ENCODE measurements at regions not wholly inside any gene's neighbourhood (a gene's known extent, or its start where the extent isn't known, plus 50 kb on each side); places are given as distances from the start of the nearest gene placed in this dataset.

GRCh38 chr3:127394984-127395662 is 107.3 kb upstream of the PRR20G start:
- Histone ChIP-seq H3K27me3 (ENCODE audit: control insufficient read depth, insufficient read depth, low read length, poor library complexity, severe bottlenecking) (no peaks in the 10 kb centered on the region), H3K9me3 (ENCODE audit: control insufficient read depth, low read length) (peaks cover 15% of the 10 kb centered on the region), H3K27ac (ENCODE audit: low read depth, low read length) (no peak overlapping the region), H3K9ac (ENCODE audit: extremely low read depth, low read length, poor library complexity, severe bottlenecking) (no peak overlapping the region), H3K4me1 (ENCODE audit: control insufficient read depth, insufficient read depth, low read length) (peaks cover 11% of the 10 kb centered on the region), H3K36me3 (ENCODE audit: control insufficient read depth, insufficient read depth, low read length) (no peaks in the 10 kb centered on the region), H3K4me3 (ENCODE audit: low read length) (no peak overlapping the region)
- Mint-ChIP-seq H3K9me3 (peaks cover 11% of the 10 kb centered on the region), H3K27ac (no peak overlapping the region), H3K4me1 (peaks cover 14% of the 10 kb centered on the region), H3K27me3 (ENCODE audit: insufficient read depth) (peaks cover 9% of the 10 kb centered on the region), H3K36me3 (ENCODE audit: low read depth) (no peaks in the 10 kb centered on the region), H3K4me3 (no peak overlapping the region)
- peak; percentile 57 for DNase-seq
- TF ChIP-seq CTCF (conservative IDR thresholded peaks at IDR 0.05), result no peak
- WGBS, 2 experiments (ENCODE audit: insufficient coverage in 1 of 2, insufficient read length in 1 of 2), result 80 to 82% methylated on average over 13 to 15 of the region's 15 CpGs

- DNase-seq, result peak; percentile 38
- Histone ChIP-seq H3K9me3 (ENCODE audit: control insufficient read depth, low read length) (peaks cover 4% of the 10 kb centered on the region), H3K9ac (ENCODE audit: extremely low read depth, low read length, poor library complexity, severe bottlenecking) (no peak overlapping the region), H3K27ac (ENCODE audit: low read depth, low read length) (no peak overlapping the region), H3K36me3 (ENCODE audit: control insufficient read depth, insufficient read depth, low read length) (no peaks in the 10 kb centered on the region), H3K4me3 (ENCODE audit: low read length) (no peak overlapping the region), H3K4me1 (ENCODE audit: control insufficient read depth, insufficient read depth, low read length) (peaks cover 11% of the 10 kb centered on the region), H3K27me3 (ENCODE audit: control insufficient read depth, insufficient read depth, low read length, poor library complexity, severe bottlenecking) (no peaks in the 10 kb centered on the region)
- Mint-ChIP-seq H3K27me3 (ENCODE audit: insufficient read depth) (peaks cover 14% of the 10 kb centered on the region), H3K4me1 (peaks cover 14% of the 10 kb centered on the region), H3K27ac (no peak overlapping the region), H3K9me3 (peaks cover 7% of the 10 kb centered on the region), H3K4me3 (no peak overlapping the region), H3K36me3 (ENCODE audit: low read depth) (no peaks in the 10 kb centered on the region)
- whole genome bisulfite sequencing, 2 experiments (ENCODE audit: insufficient coverage in 1 of 2, insufficient read length in 1 of 2), result 79 to 100% methylated on average over 2 to 4 of the region's 4 CpGs
- TF ChIP-seq CTCF (conservative IDR thresholded peaks at IDR 0.05), result no peak
Measured at GRCh38 chr3:127394031-127394430, 106.2 kb upstream of the PRR20G start.

- no peak overlapping the region for H3K4me3 Mint-ChIP-seq
- H3K9me3 Mint-ChIP-seq, result no peaks in the 10 kb centered on the region
- peak; percentile 38 for DNase-seq
- H3K9me3 ChIP-seq (ENCODE audit: control insufficient read depth, low read length), result no peaks in the 10 kb centered on the region
- H3K4me1 ChIP-seq (ENCODE audit: control insufficient read depth, insufficient read depth, low read length), result peaks cover 11% of the 10 kb centered on the region
- H3K4me1 Mint-ChIP-seq, result peaks cover 14% of the 10 kb centered on the region
- no peak for TF ChIP-seq CTCF (conservative IDR thresholded peaks at IDR 0.05)
- no peak overlapping the region for H3K9ac ChIP-seq (ENCODE audit: extremely low read depth, low read length, poor library complexity, severe bottlenecking)
- H3K36me3 ChIP-seq (ENCODE audit: control insufficient read depth, insufficient read depth, low read length), result no peaks in the 10 kb centered on the region
- peaks cover 14% of the 10 kb centered on the region for H3K27me3 Mint-ChIP-seq (ENCODE audit: insufficient read depth)
- no peak overlapping the region for H3K27ac ChIP-seq (ENCODE audit: low read depth, low read length)
- H3K36me3 Mint-ChIP-seq (ENCODE audit: low read depth), result no peaks in the 10 kb centered on the region
- H3K27me3 ChIP-seq (ENCODE audit: control insufficient read depth, insufficient read depth, low read length, poor library complexity, severe bottlenecking), result no peaks in the 10 kb centered on the region
- H3K4me3 ChIP-seq (ENCODE audit: low read length), result no peak overlapping the region
- 92 to 100% methylated on average over 2 to 5 of the region's 5 CpGs for WGBS, 2 experiments (ENCODE audit: insufficient coverage in 1 of 2, insufficient read length in 1 of 2)
- no peak overlapping the region for H3K27ac Mint-ChIP-seq
Measured at GRCh38 chr3:127393131-127393820, 105.4 kb upstream of the PRR20G start.
